ENCODE measurements at regions not wholly inside any gene's neighbourhood (a gene's known extent, or its start where the extent isn't known, plus 50 kb on each side); places are given as distances from the start of the nearest gene placed in this dataset.

GRCh38 chr2:117335967-117336366 lies 478.5 kb upstream of the DDX18 start:
- no peak overlapping the region for H2BK12ac ChIP-seq (ENCODE audit: low read depth, low read length)
- H3K4me1 ChIP-seq (replicated peaks in 1 of 4; ENCODE audit: control insufficient read depth in 3 of 4, insufficient read depth in 4 of 4, low read length in 3 of 4) = no peaks in the 10 kb centered on the region
- no peak overlapping the region for H3K14ac ChIP-seq (ENCODE audit: insufficient read length)
- WGBS, 2 experiments (ENCODE audit: extremely low coverage in 1 of 2, insufficient coverage in 1 of 2, insufficient read length in 1 of 2, insufficient replicate concordance in 2 of 2, low coverage in 1 of 2, low lambda C conversion rate in 2 of 2, missing lambda C conversion rate in 1 of 2) = 98% methylated on average over 3 of the region's 3 CpGs; no CpG with 5 or more reads in 1 of the 2 experiments
- CTCF ChIA-PET (ENCODE audit: partially characterized antibody) = no interaction called here
- no peak overlapping the region for H3K4me3 ChIP-seq (ENCODE audit: extremely low read depth in 1 of 4, insufficient read depth in 2 of 4, low read depth in 3 of 4, low read length in 4 of 4)
- FAIRE-seq (no peak), DNase-seq (ENCODE audit: low read depth in 1 of 2, low spot score in 2 of 2) (no peak)
- H2AFZ ChIP-seq (ENCODE audit: low read length) = no peak overlapping the region
- H3K36me3 ChIP-seq (ENCODE audit: control insufficient read depth in 2 of 4, insufficient read depth in 4 of 4, low read length in 3 of 4) = no peaks in the 10 kb centered on the region
- no peak overlapping the region for H3K23ac ChIP-seq (ENCODE audit: insufficient read length)
- no peaks in the 10 kb centered on the region for H3K79me2 ChIP-seq (ENCODE audit: control insufficient read depth in 1 of 2, insufficient read depth in 2 of 2, low read length in 2 of 2)
- no peak overlapping the region for H2BK120ac ChIP-seq (replicated peaks; ENCODE audit: low read depth, low read length)
- POLR2A ChIA-PET (ENCODE audit: partially characterized antibody) = no interaction called here
- H3K23me2 ChIP-seq (ENCODE audit: low read depth, low read length) = no peaks in the 10 kb centered on the region
- H4K91ac ChIP-seq (replicated peaks; ENCODE audit: insufficient read length, low read length) = no peak overlapping the region
- no peaks in the 10 kb centered on the region for H3K27me3 ChIP-seq (replicated peaks in 1 of 4; ENCODE audit: control insufficient read depth in 3 of 4, extremely low read depth in 1 of 4, insufficient read depth in 3 of 4, low read length in 3 of 4)
- H4K5ac ChIP-seq (ENCODE audit: insufficient read length, low read depth, low read length) = no peak overlapping the region
- no peak overlapping the region for H3K27ac ChIP-seq (ENCODE audit: low read depth, low read length)
- no peaks in the 10 kb centered on the region for H3K9me3 ChIP-seq (ENCODE audit: insufficient read depth in 2 of 2, low read depth in 1 of 2, low read length in 1 of 2)
- no peaks in the 10 kb centered on the region for H4K20me1 ChIP-seq (replicated peaks in 1 of 2; ENCODE audit: control insufficient read depth in 1 of 2, insufficient read depth in 2 of 2, low read length in 2 of 2)
- no peak overlapping the region for H3K56ac ChIP-seq (replicated peaks; ENCODE audit: insufficient read length, low read depth, low read length)
- H2BK20ac ChIP-seq (ENCODE audit: low read length) = no peak overlapping the region
- no peak overlapping the region for H3K18ac ChIP-seq (ENCODE audit: extremely low read depth, low read length)
- no peak overlapping the region for H3K4me2 ChIP-seq (ENCODE audit: insufficient read depth in 1 of 2, low read depth in 2 of 2, low read length in 2 of 2)
- H3K79me1 ChIP-seq (ENCODE audit: low read depth, low read length) = no peaks in the 10 kb centered on the region
- H3K9ac ChIP-seq (replicated peaks in 1 of 4; ENCODE audit: extremely low read depth in 1 of 4, low read depth in 3 of 4, low read length in 3 of 4) = no peak overlapping the region
- H2AK5ac ChIP-seq (ENCODE audit: low read depth, low read length) = no peak overlapping the region
- H2BK5ac ChIP-seq (ENCODE audit: low read depth, low read length) = no peak overlapping the region
- H3K4ac ChIP-seq (replicated peaks; ENCODE audit: insufficient read length, low read depth, low read length) = no peak overlapping the region
- H2BK15ac ChIP-seq (ENCODE audit: low read length) = no peak overlapping the region
- no peak overlapping the region for H4K8ac ChIP-seq (ENCODE audit: extremely low read depth, insufficient read depth, low read length)
- TF ChIP-seq BACH1 (IDR thresholded peaks at IDR 0.05; ENCODE audit: low read length) (no peak), TBP (IDR thresholded peaks at IDR 0.05; ENCODE audit: low read depth, low read length) (no peak), TAF1 (IDR thresholded peaks at IDR 0.05; ENCODE audit: low read depth, low read length) (no peak), RBBP5 (IDR thresholded peaks at IDR 0.05; ENCODE audit: borderline replicate concordance, low read depth, low read length) (no peak), FOSL1 (IDR thresholded peaks at IDR 0.05; ENCODE audit: insufficient read depth, low read depth, low read length) (no peak), ASH2L (IDR thresholded peaks at IDR 0.05; ENCODE audit: low read length) (no peak), TAF7 (optimal IDR thresholded peaks at IDR 0.05; ENCODE audit: borderline replicate concordance, low read depth, low read length) (no peak), POU5F1 (IDR thresholded peaks at IDR 0.05; ENCODE audit: low read depth, low read length) (no peak), HDAC2 (IDR thresholded peaks at IDR 0.05; ENCODE audit: borderline replicate concordance in 1 of 2, low read depth in 2 of 2, low read length in 2 of 2) (no peak), KDM5A (IDR thresholded peaks at IDR 0.05; ENCODE audit: low read length) (no peak), POLR2A (IDR thresholded peaks at IDR 0.05; ENCODE audit: control extremely low read depth in 1 of 2, low read depth in 2 of 2, low read length in 2 of 2) (no peak), MAX (IDR thresholded peaks at IDR 0.05) (no peak), RAD21 (IDR thresholded peaks at IDR 0.05 in 1 of 2, conservative IDR thresholded peaks at IDR 0.05 in 1 of 2; ENCODE audit: low read depth in 2 of 2, low read length in 2 of 2) (no peak), BRCA1 (IDR thresholded peaks at IDR 0.05; ENCODE audit: low read depth, low read length) (no peak), CEBPB (IDR thresholded peaks at IDR 0.05; ENCODE audit: low read depth, low read length) (no peak), KDM4A (IDR thresholded peaks at IDR 0.05; ENCODE audit: low read depth, low read length, severe bottlenecking) (no peak)
